ENCODE measurements at regions not wholly inside any gene's neighbourhood (a gene's known extent, or its start where the extent isn't known, plus 50 kb on each side); places are given as distances from the start of the nearest gene placed in this dataset.

- H3K4me3 ChIP-seq (ENCODE audit: low read depth, low read length), result no peak overlapping the region
- no peak for DNase-seq (ENCODE audit: low read depth, low spot score)
- in situ Hi-C loops (cut with HindIII; ENCODE audit: low sequenced_read_pairs), result no loop called here
- no peak for TF ChIP-seq CTCF (IDR thresholded peaks at IDR 0.05; ENCODE audit: low read depth, low read length)
Observed at GRCh38 chr10:6748029-6748428, 168.0 kb upstream of the PRKCQ start.

DNA sequence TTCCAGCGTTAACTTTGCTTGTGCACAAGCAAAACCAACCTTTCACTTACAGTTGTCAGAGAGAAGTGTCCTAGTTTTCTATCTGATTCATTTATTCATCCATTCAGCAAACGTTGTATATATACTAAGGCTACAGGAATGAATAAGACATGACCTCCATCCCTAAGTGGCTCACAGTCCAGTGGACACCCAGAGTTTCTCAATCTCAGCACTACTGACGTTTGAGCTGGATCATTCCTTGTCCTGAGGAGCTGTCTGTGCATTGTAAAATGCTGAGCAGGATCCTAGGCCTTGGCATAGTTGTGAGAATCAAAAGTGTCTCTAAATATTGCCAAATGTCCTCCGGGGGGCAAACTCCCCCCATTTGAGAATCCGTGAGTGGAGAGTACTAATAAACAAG is 166.7 kb upstream of the PRKCQ start:
- H3K4me3 ChIP-seq (ENCODE audit: low read depth, low read length), result no peak overlapping the region
- TF ChIP-seq CTCF (IDR thresholded peaks at IDR 0.05; ENCODE audit: low read depth, low read length), result no peak
- in situ Hi-C loops (cut with HindIII; ENCODE audit: low sequenced_read_pairs), result no loop called here
- no peak for DNase-seq (ENCODE audit: low read depth, low spot score)

DNA sequence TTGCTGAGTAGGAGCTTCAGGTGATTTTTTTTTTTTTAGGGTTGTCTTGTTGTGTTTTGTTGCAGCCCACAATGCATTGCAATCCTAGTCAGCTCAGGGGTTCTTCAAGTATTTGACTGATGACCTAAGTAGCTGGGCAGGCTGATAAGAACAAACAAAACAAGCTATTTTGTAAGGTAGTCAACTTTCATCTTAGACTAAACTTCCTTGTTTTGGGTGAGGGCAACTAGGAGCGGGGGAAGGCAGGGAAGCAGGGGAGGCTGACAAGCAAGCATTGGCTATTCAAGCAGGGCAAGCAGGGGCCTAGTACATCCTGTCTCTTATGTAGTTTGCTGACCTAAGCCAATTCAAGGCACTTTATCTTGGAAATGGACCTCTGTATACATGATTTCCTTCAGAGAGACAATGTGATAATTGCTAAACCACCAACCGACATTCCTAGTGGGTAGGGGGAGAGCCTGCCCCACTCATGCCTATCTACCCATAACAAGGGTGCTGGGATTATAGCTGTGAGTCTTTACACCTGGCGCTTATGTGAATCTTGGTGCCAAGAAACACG is 163.3 kb upstream of the PRKCQ start:
- no peak for TF ChIP-seq CTCF (IDR thresholded peaks at IDR 0.05; ENCODE audit: low read depth, low read length)
- H3K4me3 ChIP-seq (ENCODE audit: low read depth, low read length), result no peak overlapping the region
- in situ Hi-C loops (cut with HindIII; ENCODE audit: low sequenced_read_pairs), result no loop called here
- DNase-seq (ENCODE audit: low read depth, low spot score), result no peak

GRCh38 chr10:6741541-6741941 is 161.5 kb upstream of the PRKCQ start:
- in situ Hi-C loops (cut with HindIII; ENCODE audit: low sequenced_read_pairs), result no loop called here
- DNase-seq (ENCODE audit: low read depth, low spot score), result no peak
- no peak for TF ChIP-seq CTCF (IDR thresholded peaks at IDR 0.05; ENCODE audit: low read depth, low read length)
- no peak overlapping the region for H3K4me3 ChIP-seq (ENCODE audit: low read depth, low read length)

DNA sequence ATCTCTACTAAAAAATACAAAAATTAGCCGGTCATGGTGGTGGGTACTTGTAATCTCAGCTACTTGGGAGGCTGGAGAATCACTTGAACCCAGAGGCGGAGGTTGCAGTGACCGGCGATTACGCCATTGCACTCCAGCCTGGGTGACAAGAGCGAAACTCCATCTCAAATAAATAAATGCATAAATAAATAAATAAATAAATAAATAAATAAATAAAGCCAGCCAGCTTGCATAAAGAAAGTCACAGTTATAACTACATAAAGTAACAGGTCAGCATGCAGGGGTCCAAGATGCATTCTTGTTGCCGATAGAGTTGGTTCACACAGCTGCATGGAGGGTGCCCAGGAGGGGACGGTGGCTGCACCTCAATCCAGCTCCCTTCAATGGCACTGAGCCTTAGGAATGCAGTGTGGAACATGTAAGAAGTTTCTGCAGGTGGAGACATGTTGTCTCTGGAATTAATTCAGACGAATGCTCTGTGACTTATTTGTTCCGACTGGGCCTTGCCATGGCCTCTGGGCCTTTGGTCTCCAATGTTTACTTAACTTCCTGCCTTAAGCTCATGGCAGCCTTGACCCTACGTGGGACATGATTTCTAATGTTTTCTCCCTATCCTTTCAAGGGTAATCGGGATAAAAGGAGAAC is 159.6 kb upstream of the PRKCQ start:
- H3K4me3 ChIP-seq (ENCODE audit: low read depth, low read length), result no peak overlapping the region
- TF ChIP-seq CTCF (IDR thresholded peaks at IDR 0.05; ENCODE audit: low read depth, low read length), result no peak
- in situ Hi-C loops (cut with HindIII; ENCODE audit: low sequenced_read_pairs), result no loop called here
- no peak for DNase-seq (ENCODE audit: low read depth, low spot score)

- in situ Hi-C loops (cut with HindIII; ENCODE audit: low sequenced_read_pairs), result no loop called here
- DNase-seq (ENCODE audit: low read depth, low spot score), result peak; percentile 42
- H3K4me3 ChIP-seq (ENCODE audit: low read depth, low read length), result peak overlapping the region; percentile 9
- TF ChIP-seq CTCF (IDR thresholded peaks at IDR 0.05; ENCODE audit: low read depth, low read length), result no peak
Observed at GRCh38 chr10:6738112-6738768, 158.2 kb upstream of the PRKCQ start.

Data from astrocyte of the spinal cord (primary cell).